Panc1 (cell line): ENCODE measurements at regions not wholly inside any gene's neighbourhood (a gene's known extent, or its start where the extent isn't known, plus 50 kb on each side); places are given as distances from the start of the nearest gene placed in this dataset.

Experiments
- ATAC-seq: fragments of 200-7000 bp; cut with Tn5 transposase; 2 replicates; pipeline ENCODE4 v1.9.1; 2020; ENCODE audit warnings: mild to moderate bottlenecking, moderate library complexity
- BruUV-seq: library from RNA; stranded (reverse); fragments of 400-500 nt; replicated peaks from 2 replicates; lab custom pipeline; 2021; lab: Mats Ljungman, UMichigan
- CTCF ChIA-PET: fragments of 300-600 bp; sonication (Branson Sonifier 250); formaldehyde crosslinking; loops from one replicate; lab custom pipeline; 2022; ENCODE audit warnings: antibody characterized with exemption; lab: Charles Lee
- POLR2A ChIA-PET: fragments of 300-600 bp; sonication (Branson Sonifier 250); formaldehyde crosslinking; loops from one replicate; lab custom pipeline; 2022; ENCODE audit warnings: antibody characterized with exemption; lab: Charles Lee
- DNase-seq: peaks from one replicate; pipeline ENCODE4 v3.0.0-alpha.2; 2010; ENCODE audit warnings: low read depth, low spot score
- H3K27ac ChIP-seq: 2 replicates; pipeline ENCODE4 v1.5.1; 2011; ENCODE audit warnings: mild to moderate bottlenecking, low read length, inconsistent platforms
- H3K27me3 ChIP-seq: fragments of 200-500 bp; sonication (Bioruptor generic); 2 replicates; pipeline ENCODE4 v1.6.0; 2014; ENCODE audit warnings: low read length, inconsistent platforms; ENCODE audit not compliant: control insufficient read depth, insufficient read depth
- H3K36me3 ChIP-seq: fragments of 200-500 bp; sonication (Bioruptor generic); 2 replicates; pipeline ENCODE4 v1.5.1; 2014; ENCODE audit warnings: inconsistent platforms, mild to moderate bottlenecking, low read length, moderate library complexity; ENCODE audit not compliant: control insufficient read depth, insufficient read depth
- H3K4me1 ChIP-seq: 2 replicates; pipeline ENCODE4 v1.5.1; 2011; ENCODE audit warnings: inconsistent platforms, mild to moderate bottlenecking, low read length, moderate library complexity; ENCODE audit not compliant: control insufficient read depth, insufficient read depth
- H3K4me3 ChIP-seq, 2 experiments: 2 replicates each; pipeline ENCODE4 v1.5.1; 2011 to 2012; ENCODE audit warnings: low read depth in 2 of 2, low read length in 2 of 2, mild to moderate bottlenecking in 2 of 2, inconsistent platforms in 1 of 2, moderate library complexity in 1 of 2
- H3K9me3 ChIP-seq: fragments of 200-500 bp; sonication (Bioruptor generic); 2 replicates; pipeline ENCODE4 v1.5.1; 2014; ENCODE audit warnings: low read depth, mild to moderate bottlenecking, inconsistent platforms, low read length, moderate library complexity; ENCODE audit not compliant: control insufficient read depth, insufficient read depth
- CTCF ChIP-seq: fragments of 450-650 bp; IDR thresholded peaks from 2 replicates; pipeline ENCODE4 v1.5.1; 2017; ENCODE audit warnings: mild to moderate bottlenecking
- POLR2AphosphoS5 ChIP-seq: IDR thresholded peaks from 2 replicates; pipeline ENCODE4 v1.6.1; 2012; ENCODE audit warnings: mild to moderate bottlenecking, low read depth, low read length, moderate library complexity
- SIN3A ChIP-seq: IDR thresholded peaks from 2 replicates; pipeline ENCODE4 v1.6.1; 2012; ENCODE audit warnings: low read depth, mild to moderate bottlenecking, low read length, moderate library complexity, borderline replicate concordance; ENCODE audit not compliant: insufficient read depth
- TCF7L2 ChIP-seq: IDR thresholded peaks from 2 replicates; pipeline ENCODE4 v1.6.1; 2011; ENCODE audit warnings: mild to moderate bottlenecking, low read depth, low read length, inconsistent platforms
- in situ Hi-C: cut with HindIII; loops from 2 replicates; pipeline ENCODE4 v1.10.0; 2016; ENCODE audit warnings: low sequenced_read_pairs, low pct_unique_long_range_greater_than_20kb
- intact Hi-C: fragments of 100-400 bp; cut with micrococcal nuclease; formaldehyde crosslinking; loops from one replicate; pipeline ENCODE4 v1.10.0; 2022; ENCODE audit not compliant: unreplicated experiment
- TF ChIP-seq, protein P1 (sequence below), 2 experiments: IDR thresholded peaks; 2 replicates each; pipeline ENCODE4 v1.6.1; 2011 to 2012; ENCODE audit warnings: low read depth in 2 of 2, control low read depth in 1 of 2, low read length in 1 of 2, mild to moderate bottlenecking in 1 of 2, moderate library complexity in 1 of 2; ENCODE audit not compliant: insufficient read depth in 1 of 2

GRCh38 chr9:105828171-105828570, 133.8 kb downstream of the TMEM38B start:
- ChIA-PET CTCF (no interaction called here), POLR2A (no interaction called here)
- intact Hi-C loops (no loop called here), in situ Hi-C loops (no loop called here)
- H3K4me1 ChIP-seq = no peaks in the 10 kb centered on the region
- DNase-seq (no peak), ATAC-seq (no peak)
- H3K27ac ChIP-seq = no peak overlapping the region
- no peak overlapping the region for H3K4me3 ChIP-seq
- no peaks in the 10 kb centered on the region for H3K36me3 ChIP-seq
- no peak for TF ChIP-seq TCF7L2
- no peak for TF ChIP-seq POLR2AphosphoS5
- TF ChIP-seq, protein P1, sequence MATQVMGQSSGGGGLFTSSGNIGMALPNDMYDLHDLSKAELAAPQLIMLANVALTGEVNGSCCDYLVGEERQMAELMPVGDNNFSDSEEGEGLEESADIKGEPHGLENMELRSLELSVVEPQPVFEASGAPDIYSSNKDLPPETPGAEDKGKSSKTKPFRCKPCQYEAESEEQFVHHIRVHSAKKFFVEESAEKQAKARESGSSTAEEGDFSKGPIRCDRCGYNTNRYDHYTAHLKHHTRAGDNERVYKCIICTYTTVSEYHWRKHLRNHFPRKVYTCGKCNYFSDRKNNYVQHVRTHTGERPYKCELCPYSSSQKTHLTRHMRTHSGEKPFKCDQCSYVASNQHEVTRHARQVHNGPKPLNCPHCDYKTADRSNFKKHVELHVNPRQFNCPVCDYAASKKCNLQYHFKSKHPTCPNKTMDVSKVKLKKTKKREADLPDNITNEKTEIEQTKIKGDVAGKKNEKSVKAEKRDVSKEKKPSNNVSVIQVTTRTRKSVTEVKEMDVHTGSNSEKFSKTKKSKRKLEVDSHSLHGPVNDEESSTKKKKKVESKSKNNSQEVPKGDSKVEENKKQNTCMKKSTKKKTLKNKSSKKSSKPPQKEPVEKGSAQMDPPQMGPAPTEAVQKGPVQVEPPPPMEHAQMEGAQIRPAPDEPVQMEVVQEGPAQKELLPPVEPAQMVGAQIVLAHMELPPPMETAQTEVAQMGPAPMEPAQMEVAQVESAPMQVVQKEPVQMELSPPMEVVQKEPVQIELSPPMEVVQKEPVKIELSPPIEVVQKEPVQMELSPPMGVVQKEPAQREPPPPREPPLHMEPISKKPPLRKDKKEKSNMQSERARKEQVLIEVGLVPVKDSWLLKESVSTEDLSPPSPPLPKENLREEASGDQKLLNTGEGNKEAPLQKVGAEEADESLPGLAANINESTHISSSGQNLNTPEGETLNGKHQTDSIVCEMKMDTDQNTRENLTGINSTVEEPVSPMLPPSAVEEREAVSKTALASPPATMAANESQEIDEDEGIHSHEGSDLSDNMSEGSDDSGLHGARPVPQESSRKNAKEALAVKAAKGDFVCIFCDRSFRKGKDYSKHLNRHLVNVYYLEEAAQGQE (IDR thresholded peaks at IDR 0.05; ENCODE audit: insufficient read depth in 1 of 2, low read depth in 2 of 2, low read length in 1 of 2) = no peak
- no peak for TF ChIP-seq CTCF
- no peak for TF ChIP-seq SIN3A
- BruUV-seq = no TSS peak
- H3K27me3 ChIP-seq = no peaks in the 10 kb centered on the region
- no peaks in the 10 kb centered on the region for H3K9me3 ChIP-seq

GRCh38 chr9:105828596-105829213, 134.4 kb downstream of the TMEM38B start:
- Histone ChIP-seq H3K27me3 (no peaks in the 10 kb centered on the region), H3K4me1 (no peaks in the 10 kb centered on the region), H3K4me3 (no peak overlapping the region), H3K9me3 (no peaks in the 10 kb centered on the region), H3K27ac (no peak overlapping the region), H3K36me3 (no peaks in the 10 kb centered on the region)
- no TSS peak for BruUV-seq
- DNase-seq (no peak), ATAC-seq (no peak)
- CTCF ChIA-PET = no interaction called here
- POLR2A ChIA-PET = no interaction called here
- in situ Hi-C loops (no loop called here), intact Hi-C loops (no loop called here)
- no peak for TF ChIP-seq CTCF
- TF ChIP-seq SIN3A = no peak
- no peak for TF ChIP-seq POLR2AphosphoS5
- TF ChIP-seq TCF7L2 = no peak
- TF ChIP-seq, protein P1 (IDR thresholded peaks at IDR 0.05; ENCODE audit: insufficient read depth in 1 of 2, low read depth in 2 of 2, low read length in 1 of 2) = no peak
